ENCODE measurements at regions not wholly inside any gene's neighbourhood (a gene's known extent, or its start where the extent isn't known, plus 50 kb on each side); places are given as distances from the start of the nearest gene placed in this dataset.
A peak's percentile ranks its signal among the peaks of the same experiment; 100 is the strongest.

DNA sequence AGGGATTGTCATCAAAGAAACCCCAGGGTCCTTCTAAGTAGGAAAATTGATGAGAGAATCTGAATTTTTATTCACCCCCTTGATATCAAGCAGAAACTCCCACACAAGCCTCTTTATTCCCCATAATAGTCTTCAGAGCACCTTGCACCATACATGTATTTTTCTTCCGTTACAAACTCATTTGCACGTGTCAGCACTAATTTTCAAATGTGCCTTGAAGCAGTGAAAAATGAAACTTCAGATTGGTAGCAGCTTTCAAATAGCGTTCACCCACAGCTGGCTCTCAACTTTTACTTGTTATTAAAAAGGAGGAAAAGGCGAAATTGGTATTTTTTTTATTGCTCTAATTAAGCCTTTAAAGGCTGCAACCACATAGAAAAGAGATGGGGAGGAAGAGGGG lies 343.0 kb upstream of the TENM4 start:
- Histone ChIP-seq H3K27ac (replicated peaks) (no peak overlapping the region), H3K27me3 (ENCODE audit: insufficient read depth, poor library complexity, severe bottlenecking) (no peaks in the 10 kb centered on the region), H3K4me3 (replicated peaks; ENCODE audit: insufficient read depth, low read length) (no peak overlapping the region)
- no peak for TF ChIP-seq POLR2AphosphoS5 (IDR thresholded peaks at IDR 0.05; ENCODE audit: low read depth)
- TF ChIP-seq, protein P1, sequence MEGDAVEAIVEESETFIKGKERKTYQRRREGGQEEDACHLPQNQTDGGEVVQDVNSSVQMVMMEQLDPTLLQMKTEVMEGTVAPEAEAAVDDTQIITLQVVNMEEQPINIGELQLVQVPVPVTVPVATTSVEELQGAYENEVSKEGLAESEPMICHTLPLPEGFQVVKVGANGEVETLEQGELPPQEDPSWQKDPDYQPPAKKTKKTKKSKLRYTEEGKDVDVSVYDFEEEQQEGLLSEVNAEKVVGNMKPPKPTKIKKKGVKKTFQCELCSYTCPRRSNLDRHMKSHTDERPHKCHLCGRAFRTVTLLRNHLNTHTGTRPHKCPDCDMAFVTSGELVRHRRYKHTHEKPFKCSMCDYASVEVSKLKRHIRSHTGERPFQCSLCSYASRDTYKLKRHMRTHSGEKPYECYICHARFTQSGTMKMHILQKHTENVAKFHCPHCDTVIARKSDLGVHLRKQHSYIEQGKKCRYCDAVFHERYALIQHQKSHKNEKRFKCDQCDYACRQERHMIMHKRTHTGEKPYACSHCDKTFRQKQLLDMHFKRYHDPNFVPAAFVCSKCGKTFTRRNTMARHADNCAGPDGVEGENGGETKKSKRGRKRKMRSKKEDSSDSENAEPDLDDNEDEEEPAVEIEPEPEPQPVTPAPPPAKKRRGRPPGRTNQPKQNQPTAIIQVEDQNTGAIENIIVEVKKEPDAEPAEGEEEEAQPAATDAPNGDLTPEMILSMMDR (IDR thresholded peaks at IDR 0.05; ENCODE audit: insufficient read depth, low read length) = no peak
- no peak for TF ChIP-seq SPI1 (IDR thresholded peaks at IDR 0.05; ENCODE audit: borderline replicate concordance, low read depth)
- TF ChIP-seq, protein P2, sequence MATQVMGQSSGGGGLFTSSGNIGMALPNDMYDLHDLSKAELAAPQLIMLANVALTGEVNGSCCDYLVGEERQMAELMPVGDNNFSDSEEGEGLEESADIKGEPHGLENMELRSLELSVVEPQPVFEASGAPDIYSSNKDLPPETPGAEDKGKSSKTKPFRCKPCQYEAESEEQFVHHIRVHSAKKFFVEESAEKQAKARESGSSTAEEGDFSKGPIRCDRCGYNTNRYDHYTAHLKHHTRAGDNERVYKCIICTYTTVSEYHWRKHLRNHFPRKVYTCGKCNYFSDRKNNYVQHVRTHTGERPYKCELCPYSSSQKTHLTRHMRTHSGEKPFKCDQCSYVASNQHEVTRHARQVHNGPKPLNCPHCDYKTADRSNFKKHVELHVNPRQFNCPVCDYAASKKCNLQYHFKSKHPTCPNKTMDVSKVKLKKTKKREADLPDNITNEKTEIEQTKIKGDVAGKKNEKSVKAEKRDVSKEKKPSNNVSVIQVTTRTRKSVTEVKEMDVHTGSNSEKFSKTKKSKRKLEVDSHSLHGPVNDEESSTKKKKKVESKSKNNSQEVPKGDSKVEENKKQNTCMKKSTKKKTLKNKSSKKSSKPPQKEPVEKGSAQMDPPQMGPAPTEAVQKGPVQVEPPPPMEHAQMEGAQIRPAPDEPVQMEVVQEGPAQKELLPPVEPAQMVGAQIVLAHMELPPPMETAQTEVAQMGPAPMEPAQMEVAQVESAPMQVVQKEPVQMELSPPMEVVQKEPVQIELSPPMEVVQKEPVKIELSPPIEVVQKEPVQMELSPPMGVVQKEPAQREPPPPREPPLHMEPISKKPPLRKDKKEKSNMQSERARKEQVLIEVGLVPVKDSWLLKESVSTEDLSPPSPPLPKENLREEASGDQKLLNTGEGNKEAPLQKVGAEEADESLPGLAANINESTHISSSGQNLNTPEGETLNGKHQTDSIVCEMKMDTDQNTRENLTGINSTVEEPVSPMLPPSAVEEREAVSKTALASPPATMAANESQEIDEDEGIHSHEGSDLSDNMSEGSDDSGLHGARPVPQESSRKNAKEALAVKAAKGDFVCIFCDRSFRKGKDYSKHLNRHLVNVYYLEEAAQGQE (IDR thresholded peaks at IDR 0.05; ENCODE audit: insufficient replicate concordance, low read depth) = no peak
- TF ChIP-seq GABPA (IDR thresholded peaks at IDR 0.05; ENCODE audit: low read depth) = no peak
- no peak for DNase-seq (ENCODE audit: low read depth in 1 of 2, low spot score in 1 of 2)

DNA sequence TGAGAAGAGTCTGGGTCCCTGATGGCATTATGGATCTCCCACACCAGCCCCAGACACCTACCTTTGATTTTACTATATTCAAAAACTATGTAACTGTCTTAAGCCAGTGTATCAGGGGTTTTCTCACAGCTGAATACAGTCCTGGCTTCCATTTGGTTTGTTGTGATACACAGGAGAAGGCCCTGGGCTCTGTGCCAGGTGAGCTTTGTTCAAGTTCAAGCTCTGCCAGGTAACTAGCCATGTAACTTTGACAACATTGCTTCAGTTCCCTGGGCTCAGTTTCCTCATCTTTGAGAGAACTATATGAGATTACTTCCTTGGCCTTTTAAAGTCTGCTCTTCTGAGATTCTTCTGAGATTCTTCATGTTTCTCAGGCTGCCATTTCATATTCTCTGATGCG lies 327.5 kb upstream of the TENM4 start:
- Histone ChIP-seq H3K4me3 (replicated peaks; ENCODE audit: insufficient read depth, low read length) (no peak overlapping the region), H3K27ac (replicated peaks) (no peak overlapping the region), H3K27me3 (ENCODE audit: insufficient read depth, poor library complexity, severe bottlenecking) (no peaks in the 10 kb centered on the region)
- no peak for DNase-seq (ENCODE audit: low read depth in 1 of 2, low spot score in 1 of 2)
- TF ChIP-seq SPI1 (IDR thresholded peaks at IDR 0.05; ENCODE audit: borderline replicate concordance, low read depth) = no peak
- TF ChIP-seq GABPA (IDR thresholded peaks at IDR 0.05; ENCODE audit: low read depth) = no peak
- TF ChIP-seq, protein P1 (IDR thresholded peaks at IDR 0.05; ENCODE audit: insufficient read depth, low read length) = no peak
- no peak for TF ChIP-seq POLR2AphosphoS5 (IDR thresholded peaks at IDR 0.05; ENCODE audit: low read depth)
- TF ChIP-seq, protein P2 (IDR thresholded peaks at IDR 0.05; ENCODE audit: insufficient replicate concordance, low read depth) = no peak

DNA sequence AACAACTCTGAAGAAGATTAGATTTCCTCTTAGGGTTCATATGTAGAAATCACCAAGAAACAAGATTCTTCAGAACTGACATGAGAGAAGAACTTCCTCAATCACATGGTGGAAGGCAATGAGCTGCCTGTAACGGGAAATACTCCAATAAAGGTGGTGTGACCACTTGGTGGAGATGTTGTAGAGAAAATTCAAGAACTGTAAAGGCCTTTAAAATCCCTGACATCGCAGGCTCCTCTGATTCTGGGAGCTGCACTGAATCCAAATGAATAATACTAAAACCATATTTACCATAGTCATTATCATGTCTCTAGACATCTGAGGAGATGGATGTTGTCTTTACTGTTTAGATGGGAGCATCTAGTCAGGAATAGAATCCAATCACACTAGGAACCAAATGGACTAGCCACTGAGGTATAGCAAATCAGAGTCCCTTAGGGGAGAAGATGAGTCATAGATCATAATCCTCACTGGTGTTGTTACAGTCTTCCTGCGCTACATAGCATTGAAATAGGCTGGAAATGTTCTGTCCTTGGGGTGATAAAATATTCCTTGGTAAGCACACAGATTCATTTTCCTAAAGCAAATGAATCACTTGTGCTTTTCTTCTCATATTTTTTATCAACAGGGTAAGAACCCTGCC lies 321.6 kb upstream of the TENM4 start:
- Histone ChIP-seq H3K27me3 (ENCODE audit: insufficient read depth, poor library complexity, severe bottlenecking) (no peaks in the 10 kb centered on the region), H3K4me3 (replicated peaks; ENCODE audit: insufficient read depth, low read length) (no peak overlapping the region), H3K27ac (replicated peaks) (no peak overlapping the region)
- DNase-seq (ENCODE audit: low read depth in 1 of 2, low spot score in 1 of 2) = peak in 1 of 2 experiments; percentile 7
- TF ChIP-seq GABPA (IDR thresholded peaks at IDR 0.05; ENCODE audit: low read depth) = no peak
- TF ChIP-seq, protein P1 (IDR thresholded peaks at IDR 0.05; ENCODE audit: insufficient read depth, low read length) = no peak
- TF ChIP-seq, protein P2 (IDR thresholded peaks at IDR 0.05; ENCODE audit: insufficient replicate concordance, low read depth) = no peak
- TF ChIP-seq SPI1 (IDR thresholded peaks at IDR 0.05; ENCODE audit: borderline replicate concordance, low read depth) = no peak
- no peak for TF ChIP-seq POLR2AphosphoS5 (IDR thresholded peaks at IDR 0.05; ENCODE audit: low read depth)

Data from HL-60 (cell line).